Aorta (tissue), 5 donors: ENCODE measurements at regions not wholly inside any gene's neighbourhood (a gene's known extent, or its start where the extent isn't known, plus 50 kb on each side); places are given as distances from the start of the nearest gene placed in this dataset.
A peak's percentile ranks its signal among the peaks of the same experiment; 100 is the strongest.
"Not testable (repeated sequence)": the region's sequence is repeated elsewhere in the genome, so short reads cannot be mapped to it uniquely, and the experiment has no call there.

Experiments used
- ATAC-seq: fragments of 200-7000 bp; cut with Tn5 transposase; one replicate; pipeline ENCODE4 v1.9.1; 2022; ENCODE audit warnings: moderate library complexity; ENCODE audit not compliant: low FRiP score
- DNase-seq, 2 donors: peaks; one replicate each; pipeline ENCODE4 v3.0.0-alpha.2; 2020
- H3K27ac ChIP-seq, 2 donors: one replicate each; pipeline ENCODE4 v1.5.1; 2013; ENCODE audit warnings: low read length in 2 of 2, mild to moderate bottlenecking in 2 of 2, moderate library complexity in 2 of 2, control low read depth in 1 of 2, inconsistent platforms in 1 of 2, low read depth in 1 of 2
- H3K27me3 ChIP-seq, 2 donors: one replicate each; pipeline ENCODE4 v1.6.1; 2013; ENCODE audit warnings: control low read depth in 1 of 2, low read length in 1 of 2, mild to moderate bottlenecking in 1 of 2, moderate library complexity in 1 of 2; ENCODE audit not compliant: insufficient read depth in 2 of 2, control insufficient read depth in 1 of 2
- H3K36me3 ChIP-seq, 2 donors: one replicate each; pipeline ENCODE4 v1.6.1; 2013; ENCODE audit warnings: control low read depth in 1 of 2, low read length in 1 of 2, mild to moderate bottlenecking in 1 of 2; ENCODE audit not compliant: insufficient read depth in 2 of 2, control insufficient read depth in 1 of 2
- H3K4me1 ChIP-seq, 2 donors: one replicate each; pipeline ENCODE4 v1.6.1; 2013; ENCODE audit warnings: low read length in 2 of 2, control low read depth in 1 of 2, mild to moderate bottlenecking in 1 of 2, moderate library complexity in 1 of 2; ENCODE audit not compliant: insufficient read depth in 2 of 2, control insufficient read depth in 1 of 2
- H3K4me3 ChIP-seq, 2 donors: one replicate each; pipeline ENCODE4 v1.5.1; 2013; ENCODE audit warnings: low read length in 2 of 2, control low read depth in 1 of 2, mild to moderate bottlenecking in 1 of 2
- H3K9me3 ChIP-seq: one replicate; pipeline ENCODE4 v1.6.1; 2013; ENCODE audit warnings: mild to moderate bottlenecking, low read length; ENCODE audit not compliant: control insufficient read depth
- WGBS, 2 donors: extraction: QIAGEN DNeasy Blood & Tissue Kit; methylation state at CpG; one replicate each; pipeline ENCODE4 v1.1.7; 2013; 5-methylcytosine and 5-hydroxymethylcytosine counted together
- intact Hi-C, 2 donors: fragments of 100-400 bp; cut with DNase I; formaldehyde crosslinking; loops; one replicate each; pipeline versions ENCODE4 v1.14.2 to v1.15.0; 2022
- donor health status: healthy with polysubstance abuse.
- donor health status: Bipolar disorder and iron deficiency.
- donor health status: DM: no; HTN: no; CAD: no.
- donor health status: DM: no; HTN: no; CAD: no.
- donor health status: DM: yes; HTN: yes; CAD: no.

DNA sequence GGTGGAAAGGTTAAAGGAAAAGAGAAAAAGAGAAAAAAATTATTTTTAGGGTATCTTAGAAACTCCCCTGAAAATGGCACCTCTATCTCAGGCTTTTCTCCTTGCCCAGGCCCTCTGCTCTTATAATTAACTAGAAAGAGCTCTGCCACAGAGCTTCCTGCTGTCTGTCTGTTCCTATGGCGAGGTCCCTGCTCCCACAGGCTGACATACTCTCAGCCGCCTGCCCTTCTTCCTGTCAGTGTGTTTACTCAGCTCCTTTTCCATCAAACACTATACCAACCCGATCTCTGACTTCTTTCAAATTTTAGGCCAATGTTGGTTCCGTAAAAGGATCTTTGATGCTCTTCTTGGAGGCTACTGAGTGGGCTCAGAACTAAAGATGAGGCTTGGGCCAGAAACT lies 482.6 kb downstream of the DMAC1 start:
- Histone ChIP-seq H3K27me3 (no peaks in the 10 kb centered on the region), H3K4me3 (no peak overlapping the region), H3K36me3 (no peaks in the 10 kb centered on the region), H3K4me1 (peaks cover 0 to 5% of the 10 kb centered on the region in 2 donors), H3K9me3 (peaks cover 3% of the 10 kb centered on the region), H3K27ac (peak overlapping the region in 1 of 2 donors; percentile 9)
- no peak for ATAC-seq
- 62 to 66% methylated on average over 4 of the region's 4 CpGs for WGBS, 2 donors
- DNase-seq, result no peak
- intact Hi-C loops, result no loop called here

DNA sequence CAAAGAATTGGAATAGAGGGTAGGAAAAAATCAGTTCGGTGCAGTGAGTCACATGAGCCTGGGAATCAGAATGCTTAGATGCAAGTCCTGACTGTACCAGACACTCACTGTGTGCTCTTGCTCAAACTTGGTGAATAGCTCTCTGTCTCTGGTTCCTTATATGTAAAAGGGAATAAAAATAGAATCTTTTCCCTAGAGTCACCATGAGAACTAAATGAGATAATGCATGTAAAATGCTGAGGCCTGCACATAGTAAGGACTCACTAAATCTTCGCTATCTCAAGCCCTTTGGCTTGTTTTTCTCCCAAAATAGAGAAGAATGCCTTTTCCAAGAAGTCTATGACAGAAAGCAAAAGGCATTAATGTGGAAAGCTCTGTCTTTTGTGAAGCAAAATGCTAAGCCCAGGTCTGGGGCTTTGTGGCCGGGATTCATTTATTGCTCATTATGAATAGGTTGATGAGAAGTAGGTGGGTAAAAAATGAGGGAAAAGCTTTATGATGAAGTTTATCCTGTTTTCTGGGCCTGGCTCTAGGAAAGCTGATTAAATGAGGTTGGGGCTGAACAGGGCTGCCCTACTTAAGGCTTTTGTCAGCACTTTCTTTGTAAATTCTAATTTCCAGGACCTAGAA lies 483.3 kb downstream of the DMAC1 start:
- Histone ChIP-seq H3K27me3 (no peaks in the 10 kb centered on the region), H3K4me3 (no peak overlapping the region), H3K9me3 (peaks cover 3% of the 10 kb centered on the region), H3K27ac (peak overlapping the region in 1 of 2 donors; percentile 9), H3K36me3 (no peaks in the 10 kb centered on the region), H3K4me1 (peaks cover 0 to 5% of the 10 kb centered on the region in 2 donors)
- DNase-seq (no peak), ATAC-seq (peak; percentile 82)
- WGBS, 2 donors, result 2 to 8% methylated on average over 3 of the region's 3 CpGs
- intact Hi-C loops, result no loop called here

DNA sequence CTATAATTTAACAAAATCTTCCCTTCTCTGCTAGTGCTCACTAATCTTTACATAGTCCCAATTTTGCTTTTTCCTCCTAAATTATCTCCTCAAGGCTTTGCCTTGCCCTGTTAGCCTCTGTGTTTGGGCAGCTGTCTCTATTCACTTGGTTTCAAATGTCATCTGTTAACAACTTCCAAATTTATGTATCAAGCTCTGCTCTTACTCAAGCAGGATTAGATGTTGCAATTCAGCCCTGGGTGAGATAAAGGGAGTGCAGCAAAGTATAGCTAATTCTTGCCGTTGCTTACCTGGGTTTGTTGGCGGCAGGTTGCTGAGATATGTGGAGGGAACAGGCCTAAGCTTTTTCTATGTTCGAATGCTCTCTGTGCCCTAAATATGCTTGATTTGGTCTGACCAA lies 483.8 kb downstream of the DMAC1 start:
- H3K4me3 ChIP-seq, result no peak overlapping the region
- intact Hi-C loops, result no loop called here
- no peaks in the 10 kb centered on the region for H3K27me3 ChIP-seq
- H3K4me1 ChIP-seq, result peaks cover 0 to 5% of the 10 kb centered on the region in 2 donors
- WGBS, 2 donors, result 18 to 25% methylated on average over 3 of the region's 3 CpGs
- H3K36me3 ChIP-seq, result no peaks in the 10 kb centered on the region
- peak; percentile 15 for ATAC-seq
- no peak for DNase-seq
- H3K27ac ChIP-seq, result peak overlapping the region in 1 of 2 donors; percentile 8
- peaks cover 3% of the 10 kb centered on the region for H3K9me3 ChIP-seq

DNA sequence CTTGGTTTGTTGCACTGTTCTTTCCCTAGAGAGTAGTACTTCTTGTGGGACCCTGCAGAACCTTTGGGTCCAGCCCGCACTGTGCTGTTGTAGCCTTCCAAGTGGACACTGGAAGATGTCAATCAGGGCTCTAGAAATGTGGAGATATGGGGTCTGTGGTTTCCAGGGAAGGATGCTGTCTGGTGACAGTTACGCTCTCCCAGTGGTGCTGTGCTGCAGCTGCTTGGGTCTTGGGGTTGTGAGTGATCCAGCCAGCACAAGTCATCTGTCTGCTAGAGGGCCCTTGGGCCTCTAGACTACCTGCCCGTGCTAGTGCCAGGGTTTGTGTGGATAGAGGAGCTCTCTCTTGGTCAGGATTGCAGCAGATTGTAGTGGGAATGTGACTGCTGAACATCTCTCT lies 484.5 kb downstream of the DMAC1 start:
- ATAC-seq, result no peak
- no peaks in the 10 kb centered on the region for H3K27me3 ChIP-seq
- H3K27ac ChIP-seq, result no peak overlapping the region
- no peaks in the 10 kb centered on the region for H3K36me3 ChIP-seq
- 70% methylated on average over 3 of the region's 3 CpGs for WGBS, 2 donors
- H3K9me3 ChIP-seq, result peaks cover 3% of the 10 kb centered on the region
- no peak for DNase-seq
- no peak overlapping the region for H3K4me3 ChIP-seq
- peaks cover 0 to 5% of the 10 kb centered on the region in 2 donors for H3K4me1 ChIP-seq
- intact Hi-C loops, result no loop called here

DNA sequence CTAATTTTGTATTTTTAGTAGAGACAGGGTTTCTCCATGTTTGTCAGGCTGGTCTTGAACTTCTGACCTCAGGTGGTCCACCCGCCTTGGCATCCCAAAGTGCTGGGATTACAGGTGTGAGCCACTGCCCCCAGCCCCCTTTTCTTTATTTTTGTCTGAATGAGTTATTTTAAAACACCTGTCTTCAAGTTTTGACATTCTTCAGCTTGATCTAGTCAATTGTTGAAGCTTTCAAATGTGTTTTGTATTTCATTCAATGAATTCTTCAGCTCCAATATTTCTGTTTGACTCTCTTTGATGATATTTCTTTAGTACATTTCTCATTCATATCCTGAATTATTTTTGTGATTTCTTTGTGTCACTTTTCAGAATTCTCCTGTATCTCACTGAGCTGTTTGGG lies 486.2 kb downstream of the DMAC1 start:
- ATAC-seq (no peak), DNase-seq (no peak)
- H3K4me3 ChIP-seq, result no peak overlapping the region
- H3K4me1 ChIP-seq, result peaks cover 0 to 5% of the 10 kb centered on the region in 2 donors
- no peaks in the 10 kb centered on the region for H3K36me3 ChIP-seq
- WGBS, 2 donors, result 91 to 97% methylated on average over 1 of the region's 1 CpG
- H3K9me3 ChIP-seq, result peaks cover 5% of the 10 kb centered on the region
- no peak overlapping the region for H3K27ac ChIP-seq
- H3K27me3 ChIP-seq, result no peaks in the 10 kb centered on the region
- intact Hi-C loops, result no loop called here

DNA sequence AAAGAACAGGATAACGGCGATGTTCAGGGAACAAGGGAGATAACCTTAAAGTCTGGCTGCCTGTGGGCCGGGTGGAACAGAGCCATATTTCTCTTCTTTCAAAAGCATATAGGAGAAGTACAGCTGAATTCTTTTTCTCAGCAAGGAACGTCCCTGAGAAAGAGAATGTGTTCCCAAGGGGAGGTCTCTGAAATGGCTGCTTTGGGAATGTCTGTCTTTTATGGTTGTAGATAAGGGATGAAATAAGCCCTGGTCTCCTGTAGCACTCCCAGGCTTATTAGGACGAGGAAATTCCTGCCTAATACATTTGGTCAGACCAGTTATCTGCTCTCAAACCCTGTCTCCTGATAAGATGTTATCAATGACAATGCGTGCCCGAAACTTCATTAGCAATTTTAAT lies 490.5 kb downstream of the DMAC1 start:
- WGBS, 2 donors, result 78 to 80% methylated on average over 7 of the region's 7 CpGs
- H3K9me3 ChIP-seq, H3K27me3 ChIP-seq, H3K4me3 ChIP-seq, H3K4me1 ChIP-seq, H3K27ac ChIP-seq, H3K36me3 ChIP-seq, ATAC-seq, DNase-seq, intact Hi-C loops: not testable (repeated sequence)

DNA sequence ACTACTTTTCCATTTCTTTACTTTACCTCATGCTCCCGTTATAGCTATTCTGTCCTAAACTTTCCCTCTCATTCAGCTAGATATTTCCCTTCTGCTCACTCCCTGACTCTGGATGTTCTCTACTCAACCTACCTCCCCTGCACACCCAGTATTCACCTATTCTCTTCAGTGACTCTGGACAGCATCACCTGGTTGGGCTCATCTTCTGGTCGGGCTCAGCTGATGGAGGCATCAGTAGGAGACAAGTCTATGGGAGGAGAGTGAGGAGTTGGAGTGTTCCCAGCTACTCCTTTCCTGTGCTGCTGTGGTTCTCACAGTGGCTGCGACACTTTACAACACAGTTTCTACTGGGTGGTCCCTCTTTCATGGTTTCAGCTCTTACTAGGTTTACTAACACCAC lies 493.9 kb downstream of the DMAC1 start:
- WGBS, 2 donors, result 94 to 100% methylated on average over 3 of the region's 3 CpGs

DNA sequence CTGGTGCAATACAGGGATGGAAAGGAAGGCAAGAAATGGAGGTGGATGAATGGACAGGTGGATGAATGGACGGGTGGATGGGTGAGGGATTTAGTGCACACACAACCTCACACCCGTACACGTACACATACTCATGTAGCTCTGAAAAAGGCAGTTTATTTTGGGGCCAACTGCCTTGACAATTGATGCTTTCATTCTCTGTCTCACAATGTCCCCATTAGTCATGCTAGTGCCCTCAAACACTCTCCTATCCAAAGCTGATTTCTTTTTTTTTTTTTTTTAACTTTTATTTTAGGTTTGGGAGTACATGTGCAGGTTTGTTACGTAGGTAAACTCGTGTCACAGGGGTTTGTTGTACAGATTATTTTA lies 495.0 kb downstream of the DMAC1 start:
- no peaks in the 10 kb centered on the region for H3K36me3 ChIP-seq
- intact Hi-C loops, result no loop called here
- no peaks in the 10 kb centered on the region for H3K27me3 ChIP-seq
- H3K4me1 ChIP-seq, result no peaks in the 10 kb centered on the region
- H3K27ac ChIP-seq, result no peak overlapping the region
- peaks cover 2% of the 10 kb centered on the region for H3K9me3 ChIP-seq
- WGBS, 2 donors, result 77 to 82% methylated on average over 5 of the region's 5 CpGs
- DNase-seq (no peak), ATAC-seq (no peak)
- H3K4me3 ChIP-seq, result no peak overlapping the region

More for the DNA sequence above, 493.9 kb downstream of the DMAC1 start:
- Histone ChIP-seq H3K27ac (no peak overlapping the region), H3K4me1 (no peaks in the 10 kb centered on the region), H3K9me3 (peaks cover 1% of the 10 kb centered on the region), H3K36me3 (no peaks in the 10 kb centered on the region), H3K4me3 (no peak overlapping the region), H3K27me3 (no peaks in the 10 kb centered on the region)
- intact Hi-C loops, result no loop called here
- no peak for DNase-seq
- ATAC-seq, result no peak

DNA sequence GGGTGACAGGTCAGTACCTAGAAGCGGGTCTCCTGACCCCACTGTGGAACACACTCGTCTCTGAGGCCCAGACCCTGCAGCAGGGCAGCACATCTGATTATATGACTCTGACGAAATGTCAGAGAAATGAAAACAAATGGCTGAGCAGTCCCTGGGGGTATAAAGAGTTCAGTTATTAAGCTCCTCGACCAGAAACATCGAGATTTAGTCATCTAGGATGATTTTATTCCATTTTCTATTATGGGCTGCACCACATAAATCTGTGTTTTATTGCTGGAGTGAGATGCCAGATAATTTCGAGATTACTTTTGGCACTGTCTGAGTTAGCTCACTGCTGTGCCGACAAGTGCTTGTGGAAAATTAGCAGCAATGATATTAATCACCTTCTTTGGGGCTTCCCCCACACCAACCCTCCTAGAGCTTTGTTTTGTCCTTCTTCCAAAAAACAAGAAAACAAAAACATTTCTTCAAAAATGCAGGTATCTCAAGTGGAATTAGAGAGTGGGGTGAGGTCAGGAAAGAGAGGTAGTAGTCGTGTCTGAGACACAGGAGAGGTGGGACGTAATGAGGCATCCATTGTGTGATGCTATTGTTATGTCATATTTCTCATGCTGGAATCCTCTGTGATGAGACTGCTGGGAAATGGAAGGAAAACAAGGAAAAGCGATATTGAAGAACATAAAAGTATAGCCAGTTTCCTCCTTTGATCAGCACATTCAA lies 495.5 kb downstream of the DMAC1 start:
- Histone ChIP-seq H3K9me3 (peaks cover 1% of the 10 kb centered on the region), H3K27me3 (no peaks in the 10 kb centered on the region), H3K4me3 (no peak overlapping the region), H3K27ac (no peak overlapping the region), H3K36me3 (no peaks in the 10 kb centered on the region), H3K4me1 (no peaks in the 10 kb centered on the region)
- DNase-seq, result no peak
- peak; percentile 29 for ATAC-seq
- 30 to 38% methylated on average over 10 of the region's 10 CpGs for WGBS, 2 donors
- intact Hi-C loops, result no loop called here
